Activated CD4-positive, alpha-beta memory T cell treated with anti-CD3 and anti-CD28 coated beads, Interleukin-2, amount 10 ng/mL, durations not matched to agents 7 days and 5 days (primary cell): ENCODE measurements at regions not wholly inside any gene's neighbourhood (a gene's known extent, or its start where the extent isn't known, plus 50 kb on each side); places are given as distances from the start of the nearest gene placed in this dataset.

Source experiments
- CTCF ChIA-PET: fragments of 350-600 bp; sonication (Branson Sonifier 250); formaldehyde crosslinking; loops from one replicate; lab custom pipeline; 2021; ENCODE audit warnings: antibody characterized with exemption, inconsistent platforms; lab: Charles Lee
- POLR2A ChIA-PET: fragments of 350-600 bp; sonication (Branson Sonifier 250); formaldehyde crosslinking; loops from one replicate; lab custom pipeline; 2021; ENCODE audit warnings: antibody characterized with exemption; lab: Charles Lee
- DNase-seq: peaks from one replicate; pipeline ENCODE4 v3.0.0-alpha.2; 2020
- H3K27ac Mint-ChIP-seq: one replicate; pipeline ENCODE4 v1.8.0; 2021; ENCODE audit warnings: mild to moderate bottlenecking, mixed read lengths
- H3K27me3 Mint-ChIP-seq: one replicate; pipeline ENCODE4 v1.8.0; 2021; ENCODE audit warnings: mixed read lengths
- H3K36me3 Mint-ChIP-seq: one replicate; pipeline ENCODE4 v1.8.0; 2021; ENCODE audit warnings: low read depth, mixed read lengths
- H3K4me1 Mint-ChIP-seq: one replicate; pipeline ENCODE4 v1.8.0; 2021; ENCODE audit warnings: mixed read lengths
- H3K4me3 Mint-ChIP-seq: one replicate; pipeline ENCODE4 v1.8.0; 2021; ENCODE audit warnings: mild to moderate bottlenecking, mixed read lengths
- H3K9me3 Mint-ChIP-seq: one replicate; pipeline ENCODE4 v1.8.0; 2021; ENCODE audit warnings: mixed read lengths

DNA sequence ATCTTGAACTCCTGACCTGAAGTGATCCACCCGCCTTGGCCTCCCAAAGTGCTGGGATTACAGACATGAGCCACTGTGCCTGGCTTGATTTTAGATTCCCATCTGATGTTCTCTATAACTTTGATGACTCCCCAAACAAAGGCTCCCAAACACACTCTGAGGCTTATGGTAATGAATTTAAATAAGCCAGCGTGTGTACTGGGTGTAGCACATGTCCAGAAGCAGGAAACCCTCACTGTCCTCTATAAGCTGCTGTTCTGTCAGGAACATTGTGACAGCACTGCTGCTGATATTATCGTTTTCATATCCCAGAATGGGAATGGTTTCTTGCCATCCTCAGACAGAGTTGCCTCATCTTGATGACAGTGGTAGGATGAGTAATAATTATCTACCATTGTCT, 54.1 kb upstream of the SALL4 start:
- ChIA-PET CTCF (no interaction called here), POLR2A (no interaction called here)
- DNase-seq, result no peak
- Mint-ChIP-seq H3K9me3 (no peaks in the 10 kb centered on the region), H3K27me3 (peaks cover 14% of the 10 kb centered on the region), H3K27ac (no peak overlapping the region), H3K4me3 (no peak overlapping the region), H3K36me3 (no peaks in the 10 kb centered on the region), H3K4me1 (no peaks in the 10 kb centered on the region)

DNA sequence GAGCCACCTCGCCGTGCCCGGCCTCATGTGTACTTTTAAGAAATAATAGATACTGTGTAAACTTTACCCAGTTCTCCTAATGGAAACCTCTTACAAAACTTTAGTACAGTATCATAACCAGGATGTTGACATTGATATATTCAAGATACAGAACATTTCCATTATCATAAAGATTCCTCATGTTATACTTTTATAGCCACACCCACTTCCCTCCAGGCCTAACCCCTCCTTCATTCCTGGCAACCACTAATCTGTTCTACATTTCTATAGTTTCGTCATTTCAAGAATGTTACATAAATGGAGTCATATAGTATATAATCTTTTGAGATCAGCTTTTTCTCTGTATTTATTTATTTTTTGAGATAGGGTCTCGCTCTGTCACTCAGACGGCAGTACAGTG, 52.6 kb upstream of the SALL4 start:
- ChIA-PET CTCF (no interaction called here), POLR2A (no interaction called here)
- no peak overlapping the region for H3K27ac Mint-ChIP-seq
- DNase-seq, result no peak
- H3K27me3 Mint-ChIP-seq, result peaks cover 8% of the 10 kb centered on the region
- no peaks in the 10 kb centered on the region for H3K36me3 Mint-ChIP-seq
- H3K9me3 Mint-ChIP-seq, result no peaks in the 10 kb centered on the region
- no peak overlapping the region for H3K4me3 Mint-ChIP-seq
- no peaks in the 10 kb centered on the region for H3K4me1 Mint-ChIP-seq
